ENCODE measurements at regions not wholly inside any gene's neighbourhood (a gene's known extent, or its start where the extent isn't known, plus 50 kb on each side); places are given as distances from the start of the nearest gene placed in this dataset.

DNA sequence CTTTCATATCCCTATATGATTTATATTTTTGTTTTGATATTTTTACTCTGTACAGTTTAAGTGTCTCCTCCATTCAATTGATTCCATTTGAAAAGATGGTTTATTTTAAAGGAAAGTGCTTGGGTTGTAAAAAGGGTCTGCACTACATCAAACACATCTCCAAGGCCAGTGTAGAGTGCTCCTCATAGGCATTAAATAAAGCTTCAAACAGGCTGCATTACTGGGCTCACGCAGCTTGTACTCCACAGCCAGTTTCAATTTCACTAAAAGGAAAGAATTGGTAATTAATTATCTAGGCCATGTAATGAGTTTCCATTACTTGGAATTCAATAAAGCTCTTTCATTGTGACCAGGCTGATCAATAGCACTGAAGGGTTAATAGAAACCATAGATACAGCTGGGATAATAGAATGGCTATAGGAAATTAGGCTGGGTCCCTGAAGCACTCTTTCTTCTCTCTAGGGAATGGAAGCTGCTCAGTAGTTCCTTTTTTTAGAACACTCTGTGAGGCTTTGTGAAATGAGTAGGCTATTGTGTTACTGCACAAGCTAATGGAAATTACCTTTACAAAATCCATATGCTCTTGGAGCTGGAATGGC lies 442.2 kb downstream of the RNF144B start:
- TF ChIP-seq, protein P1, sequence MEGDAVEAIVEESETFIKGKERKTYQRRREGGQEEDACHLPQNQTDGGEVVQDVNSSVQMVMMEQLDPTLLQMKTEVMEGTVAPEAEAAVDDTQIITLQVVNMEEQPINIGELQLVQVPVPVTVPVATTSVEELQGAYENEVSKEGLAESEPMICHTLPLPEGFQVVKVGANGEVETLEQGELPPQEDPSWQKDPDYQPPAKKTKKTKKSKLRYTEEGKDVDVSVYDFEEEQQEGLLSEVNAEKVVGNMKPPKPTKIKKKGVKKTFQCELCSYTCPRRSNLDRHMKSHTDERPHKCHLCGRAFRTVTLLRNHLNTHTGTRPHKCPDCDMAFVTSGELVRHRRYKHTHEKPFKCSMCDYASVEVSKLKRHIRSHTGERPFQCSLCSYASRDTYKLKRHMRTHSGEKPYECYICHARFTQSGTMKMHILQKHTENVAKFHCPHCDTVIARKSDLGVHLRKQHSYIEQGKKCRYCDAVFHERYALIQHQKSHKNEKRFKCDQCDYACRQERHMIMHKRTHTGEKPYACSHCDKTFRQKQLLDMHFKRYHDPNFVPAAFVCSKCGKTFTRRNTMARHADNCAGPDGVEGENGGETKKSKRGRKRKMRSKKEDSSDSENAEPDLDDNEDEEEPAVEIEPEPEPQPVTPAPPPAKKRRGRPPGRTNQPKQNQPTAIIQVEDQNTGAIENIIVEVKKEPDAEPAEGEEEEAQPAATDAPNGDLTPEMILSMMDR (IDR thresholded peaks at IDR 0.05; ENCODE audit: borderline replicate concordance, extremely low read depth, low read length, poor library complexity, severe bottlenecking) = no peak
- no peak for TF ChIP-seq EZH2 (IDR thresholded peaks at IDR 0.05; ENCODE audit: borderline replicate concordance, low read depth, low read length, severe bottlenecking)
